ENCODE measurements at regions not wholly inside any gene's neighbourhood (a gene's known extent, or its start where the extent isn't known, plus 50 kb on each side); places are given as distances from the start of the nearest gene placed in this dataset.
A peak's percentile ranks its signal among the peaks of the same experiment; 100 is the strongest.

- DNase-seq = no peak
Measured at GRCh38 chr16:9409560-9410493, 318.4 kb downstream of the HAPSTR1 start.

DNA sequence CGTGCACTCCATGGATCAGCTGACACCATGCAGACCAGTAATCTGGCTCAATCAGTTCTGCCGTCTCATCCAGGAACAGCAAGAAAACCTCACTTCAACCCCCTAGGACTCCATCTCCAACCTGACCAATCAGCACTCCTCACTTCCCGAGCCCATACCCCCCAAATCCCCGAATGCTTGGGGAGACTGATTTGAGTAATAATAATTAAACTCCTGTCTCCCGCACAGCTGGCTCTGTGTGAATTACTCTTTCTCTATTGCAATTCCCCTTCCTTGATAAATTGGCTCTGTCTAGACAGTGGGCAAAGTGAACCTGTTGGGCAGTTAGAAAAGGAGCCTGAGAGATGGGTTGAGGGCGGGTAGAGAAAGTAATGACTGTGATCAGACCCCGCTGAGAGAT lies 320.0 kb downstream of the HAPSTR1 start:
- no peak for DNase-seq

DNA sequence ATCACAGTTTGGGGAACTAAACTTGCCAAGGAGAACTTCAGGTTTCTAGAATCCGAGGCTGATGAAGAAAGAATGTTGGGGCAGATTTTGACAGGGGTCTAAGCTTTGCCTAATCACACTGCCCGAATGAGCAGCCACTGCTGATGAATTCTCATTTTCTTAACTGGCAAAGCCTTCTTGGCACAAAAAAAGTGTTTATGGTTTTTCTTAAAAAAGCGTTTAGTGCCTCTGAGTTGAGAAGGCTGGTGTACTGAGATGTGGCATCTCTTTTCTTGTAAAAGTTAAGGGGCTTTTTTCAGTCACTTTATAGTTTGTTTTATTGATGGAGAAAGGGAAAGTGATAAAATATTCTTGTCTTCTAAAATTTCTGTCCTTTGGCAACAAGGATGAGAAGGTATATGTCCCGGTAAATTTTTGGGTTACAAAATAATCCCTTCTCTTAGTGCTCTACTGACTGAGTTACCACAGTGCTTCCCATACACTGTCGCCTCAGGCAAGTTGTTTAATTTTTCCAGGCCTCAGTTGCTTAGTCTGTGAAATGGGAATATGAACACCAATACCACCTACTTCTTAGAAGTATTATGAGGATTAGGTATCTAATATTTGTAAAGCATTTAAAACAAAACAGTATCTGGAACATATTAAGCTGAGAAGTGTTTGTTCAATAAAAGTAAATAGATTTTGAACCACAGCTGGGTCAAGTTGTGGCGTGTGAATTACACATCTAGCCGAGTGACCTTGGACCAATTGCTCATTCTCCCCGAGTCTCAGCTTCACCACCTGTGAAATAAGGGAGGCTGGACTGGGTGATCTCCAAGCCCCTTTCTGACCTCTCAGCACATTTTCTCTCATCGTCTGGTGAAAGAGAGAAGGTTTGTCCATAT lies 320.8 kb downstream of the HAPSTR1 start:
- DNase-seq = no peak

DNA sequence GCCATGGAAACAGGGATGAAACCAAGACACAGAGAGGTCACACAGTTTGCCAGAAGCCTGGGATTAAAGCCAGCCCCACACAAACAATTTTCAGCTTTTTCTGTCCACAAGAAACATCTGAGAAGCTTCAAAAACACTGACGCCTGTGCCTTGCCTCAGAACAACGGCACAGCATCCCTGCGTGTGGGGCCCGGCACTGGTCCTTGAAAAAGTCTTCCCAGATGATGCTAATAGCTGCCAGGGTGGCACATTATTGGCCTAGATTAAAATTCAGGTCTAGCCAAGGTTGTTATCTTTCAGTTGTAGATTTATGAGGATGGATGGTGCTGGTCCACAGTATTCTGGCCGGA lies 321.4 kb downstream of the HAPSTR1 start:
- peak in 5 of 51 donors; percentile 5 to 21 (median 10) for DNase-seq

DNA sequence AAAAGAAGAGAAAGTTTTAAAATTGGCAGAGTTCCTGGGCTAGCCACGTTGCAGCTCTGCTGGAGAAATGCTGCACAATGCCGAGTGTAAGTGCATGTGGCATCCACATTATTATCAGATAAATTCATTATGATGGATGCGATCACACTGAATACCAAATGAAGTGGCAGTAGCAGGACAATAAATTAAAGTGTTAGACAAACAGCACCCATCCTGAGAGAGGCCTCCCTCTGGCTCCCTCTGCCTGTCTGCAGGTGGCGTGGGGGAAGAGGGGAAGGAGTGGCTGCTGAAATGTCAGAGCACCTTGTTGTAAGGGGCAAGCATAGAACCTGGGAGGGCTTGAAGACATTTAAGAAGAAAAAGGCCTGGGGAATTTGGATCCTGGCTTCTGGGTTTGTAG lies 324.1 kb downstream of the HAPSTR1 start:
- no peak for DNase-seq

DNA sequence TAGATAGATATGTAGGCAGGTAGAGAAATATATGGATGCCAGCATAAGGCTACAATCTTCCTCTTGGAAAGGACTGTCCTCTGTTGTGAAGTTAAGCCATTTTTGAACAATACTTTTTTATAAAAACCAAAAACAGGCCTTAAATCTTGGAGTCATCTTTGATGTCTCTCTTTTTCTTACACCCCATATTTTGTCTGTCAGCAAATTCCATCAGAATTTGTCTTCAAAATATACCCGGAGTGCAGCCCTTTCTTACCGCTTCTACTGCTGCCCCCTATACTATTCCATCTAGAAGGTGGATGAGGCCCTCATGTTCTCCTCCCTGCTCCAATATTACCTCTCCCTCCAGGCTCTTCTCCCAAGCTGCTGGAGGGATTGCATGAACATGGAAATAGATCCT lies 326.5 kb downstream of the HAPSTR1 start:
- no peak for DNase-seq

GRCh38 chr16:9419161-9419560 lies 327.7 kb downstream of the HAPSTR1 start:
- DNase-seq = no peak

- no peak for DNase-seq
Measured at GRCh38 chr16:9422762-9423513, 331.5 kb downstream of the HAPSTR1 start.

DNA sequence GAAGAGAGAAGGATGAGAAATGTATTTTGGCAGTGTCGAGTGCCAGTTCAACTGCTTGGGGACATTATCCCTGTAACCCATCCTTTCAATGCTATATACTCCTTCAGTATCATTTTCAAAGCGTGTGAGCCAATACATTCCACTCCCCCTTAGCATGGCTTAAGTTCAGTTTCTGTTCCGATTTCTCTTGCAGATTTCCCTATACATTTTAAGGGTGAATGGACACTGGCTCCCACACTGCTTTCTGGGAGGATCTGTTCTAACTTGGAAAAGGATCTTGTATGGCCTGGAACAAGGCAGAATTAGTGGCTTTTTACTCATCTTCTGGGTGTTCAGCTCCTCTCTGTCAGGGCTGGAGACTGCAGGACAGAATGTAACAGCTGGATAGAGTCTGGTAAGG lies 333.8 kb downstream of the HAPSTR1 start:
- DNase-seq = no peak

- DNase-seq = no peak
Measured at GRCh38 chr16:9428355-9429005, 337.0 kb downstream of the HAPSTR1 start.

DNA sequence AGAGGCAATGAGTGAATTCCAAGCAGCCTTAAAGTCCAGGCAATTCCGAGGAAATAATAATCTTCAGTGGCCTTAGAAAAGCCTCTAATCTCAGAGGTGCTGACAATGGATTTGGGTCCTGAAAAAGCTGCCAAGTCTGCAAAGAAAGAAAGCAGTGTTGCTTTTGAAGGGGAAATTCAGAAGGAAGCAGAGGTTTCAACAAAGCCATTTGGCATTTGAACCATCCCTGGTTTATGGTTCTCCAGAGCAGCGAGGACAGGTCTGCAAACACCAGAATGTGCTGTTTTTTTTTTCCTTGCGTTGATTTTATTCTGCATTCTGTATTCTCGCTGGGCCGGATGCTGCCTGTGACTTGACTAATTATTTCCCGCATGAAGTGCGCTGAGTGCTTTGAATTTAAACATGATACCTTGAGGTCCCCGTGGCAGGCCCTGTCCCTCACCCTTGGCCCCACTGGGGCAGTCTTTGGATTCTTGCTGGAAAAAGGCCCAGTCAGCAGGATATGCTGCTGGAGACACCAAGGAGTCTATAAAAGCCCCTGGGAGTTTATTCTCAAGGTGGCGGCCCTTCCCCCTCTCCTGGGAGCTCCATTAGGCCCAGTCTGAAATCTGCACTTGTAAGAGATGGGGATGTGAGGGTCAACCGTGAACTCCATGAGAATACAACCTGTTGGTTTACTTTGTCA lies 338.3 kb downstream of the HAPSTR1 start:
- no peak for DNase-seq

DNA sequence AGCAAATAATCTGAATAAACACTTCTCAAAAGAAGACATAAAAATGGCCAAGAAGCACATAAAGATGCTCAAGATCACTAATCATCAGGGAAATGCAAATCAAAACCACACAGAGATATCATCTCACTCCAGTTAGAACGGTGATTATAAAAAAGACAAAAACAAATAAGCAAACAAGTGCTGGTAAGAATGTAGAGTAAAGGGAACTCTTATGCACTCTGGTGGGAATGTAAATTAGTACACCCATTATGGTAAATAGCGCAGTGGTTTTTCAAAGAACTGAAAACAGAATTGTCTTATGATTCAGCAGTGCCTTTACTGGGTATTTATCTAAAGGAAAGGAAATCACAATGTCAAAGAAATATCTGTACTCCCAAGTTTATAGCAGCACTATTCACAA lies 343.2 kb downstream of the HAPSTR1 start:
- no peak for DNase-seq

DNA sequence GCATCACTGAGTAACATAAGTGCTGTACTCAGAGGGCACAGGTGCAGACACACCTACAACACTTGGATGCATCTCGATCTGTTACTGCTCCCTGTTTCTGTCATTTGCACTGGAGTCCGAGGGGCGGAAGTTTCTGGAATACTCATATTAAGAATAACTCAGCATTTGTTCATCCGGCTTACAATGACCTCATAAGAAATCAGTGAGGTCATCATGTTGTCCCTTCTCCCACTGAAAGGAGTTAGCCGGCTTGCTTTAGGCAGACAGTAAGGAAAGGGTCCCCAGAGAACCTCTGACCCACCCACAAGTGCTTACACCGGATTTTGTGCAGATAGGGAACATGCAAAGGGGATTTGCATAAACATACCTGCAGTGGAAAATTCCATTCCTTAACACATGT lies 344.7 kb downstream of the HAPSTR1 start:
- no peak for DNase-seq

DNA sequence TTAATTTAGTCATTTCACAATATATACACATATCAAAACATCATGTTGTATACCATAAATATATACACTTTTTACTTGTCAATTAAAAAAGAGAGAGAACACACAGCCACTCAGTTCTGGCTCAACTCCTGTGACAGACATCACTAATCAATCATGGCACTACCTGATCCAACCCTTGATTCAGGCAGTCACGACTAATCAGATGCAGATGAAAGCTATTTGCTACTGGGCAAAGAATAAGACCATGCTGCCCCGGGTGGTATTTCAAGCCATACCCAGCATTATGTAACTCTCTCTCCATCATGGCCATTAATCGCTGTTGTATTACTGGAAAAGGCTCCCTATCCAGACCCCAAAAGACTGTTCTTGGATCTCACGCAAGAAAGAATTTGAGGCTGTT lies 345.7 kb downstream of the HAPSTR1 start:
- no peak for DNase-seq

- no peak for DNase-seq
Measured at GRCh38 chr16:9438991-9439390, 347.5 kb downstream of the HAPSTR1 start.

DNA sequence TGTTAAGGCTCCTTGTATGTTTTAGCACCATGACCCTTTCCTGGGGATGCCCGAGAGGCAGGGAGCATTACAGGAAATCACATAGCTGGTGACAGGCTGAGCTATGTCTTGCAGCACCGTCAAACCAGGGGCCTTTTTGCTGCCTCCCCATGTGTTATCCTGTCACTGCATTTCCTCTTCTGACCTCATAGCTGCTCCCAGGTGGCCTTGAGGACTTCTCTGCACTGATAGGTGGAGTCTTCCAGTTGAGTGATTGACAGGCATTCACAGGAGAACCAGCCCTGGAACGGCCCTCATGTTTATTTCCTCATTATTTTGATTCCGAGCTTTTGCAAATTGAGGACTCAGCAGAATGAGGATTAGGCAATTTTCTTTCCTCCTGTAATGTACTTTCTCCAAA lies 349.6 kb downstream of the HAPSTR1 start:
- no peak for DNase-seq

DNA sequence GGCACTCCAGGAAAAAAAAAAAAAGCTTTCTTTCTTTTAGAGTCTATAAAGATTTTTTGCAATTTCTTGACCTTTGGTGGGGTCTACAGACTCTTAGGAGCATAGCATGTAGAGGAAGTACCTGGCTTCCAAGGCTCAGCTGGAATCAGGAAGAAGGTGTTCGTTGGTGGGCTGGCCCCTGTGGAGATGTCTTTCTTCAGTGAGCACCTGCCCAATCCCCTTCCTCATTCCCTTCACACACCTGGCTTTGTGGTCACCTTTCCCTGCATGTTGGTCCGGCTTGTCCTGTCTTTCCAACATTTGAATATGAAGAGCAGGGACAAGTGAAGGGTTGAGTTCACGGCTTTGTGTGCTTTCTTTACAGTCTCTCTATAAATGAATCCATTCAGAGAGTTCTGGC lies 352.4 kb downstream of the HAPSTR1 start:
- no peak for DNase-seq

DNA sequence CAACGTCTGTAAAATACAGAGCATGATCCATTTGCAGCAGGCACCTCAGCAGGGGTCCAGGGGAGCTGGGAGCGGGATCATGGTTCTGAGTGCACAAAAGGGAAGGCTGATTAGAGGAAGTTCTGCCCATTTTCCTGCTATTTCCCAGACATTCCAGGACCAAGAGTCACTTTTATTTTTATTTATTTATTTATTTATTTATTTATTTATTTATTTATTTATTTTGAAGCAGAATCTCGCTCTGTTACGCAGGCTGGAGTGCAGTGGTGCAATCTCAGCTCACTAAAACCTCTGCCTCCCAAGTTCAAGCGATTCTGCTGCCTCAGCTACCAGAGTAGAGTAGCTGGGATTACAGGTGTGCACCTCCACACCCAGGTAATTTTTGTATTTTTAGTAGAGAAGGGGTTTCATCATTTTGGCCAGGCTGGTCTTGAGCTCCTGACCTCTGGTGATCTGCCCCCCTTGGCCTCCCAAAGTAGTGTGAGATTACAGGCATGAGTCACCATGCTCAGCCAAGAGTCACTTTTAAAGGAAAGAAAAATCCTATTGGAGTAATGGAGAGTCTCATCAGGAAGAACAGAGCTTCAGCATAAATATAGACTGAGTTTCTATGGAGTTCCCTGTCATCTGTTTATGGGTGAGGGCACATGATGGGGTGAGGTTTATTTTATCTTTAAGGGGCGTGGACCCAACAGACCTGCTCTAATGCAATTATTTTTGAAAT lies 355.2 kb downstream of the HAPSTR1 start:
- no peak for DNase-seq

DNA sequence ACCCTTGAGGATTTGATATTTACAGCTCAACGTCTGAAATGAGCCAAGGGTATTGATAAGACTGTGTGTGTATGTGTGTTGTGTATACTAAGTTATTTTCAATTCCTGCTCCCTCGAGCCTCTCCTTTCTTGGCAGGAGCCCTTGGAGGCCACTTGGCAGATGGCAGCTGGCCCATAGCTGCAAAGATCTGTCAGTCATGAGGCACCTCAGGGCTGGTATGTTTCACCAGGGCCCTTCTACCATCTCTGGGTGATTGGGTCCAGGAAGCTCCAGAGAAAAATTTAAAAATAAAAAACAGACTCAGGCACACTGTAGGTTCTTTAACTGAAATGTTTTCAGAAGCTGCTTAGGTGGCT lies 355.7 kb downstream of the HAPSTR1 start:
- DNase-seq = no peak

DNA sequence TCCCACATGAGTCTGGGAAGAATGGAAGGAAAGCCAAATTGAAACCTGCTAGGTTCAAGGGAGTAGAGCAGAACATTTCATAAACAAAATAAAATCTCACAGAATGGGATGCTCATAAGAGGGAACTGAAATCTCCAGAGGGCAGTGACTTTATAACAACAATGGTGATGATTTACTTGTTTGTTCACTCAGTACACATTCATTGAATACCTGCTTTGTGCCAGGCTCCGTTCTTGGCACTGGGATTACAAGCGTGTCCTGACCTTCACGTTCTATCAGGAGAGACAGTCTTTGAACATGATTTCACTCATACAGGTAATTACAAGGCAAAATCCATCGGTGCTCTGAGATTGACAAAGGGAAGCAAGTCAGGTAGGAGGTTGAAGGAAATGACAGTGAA lies 356.3 kb downstream of the HAPSTR1 start:
- no peak for DNase-seq
